Spleen (tissue), 7 donors: ENCODE measurements at regions not wholly inside any gene's neighbourhood (a gene's known extent, or its start where the extent isn't known, plus 50 kb on each side); places are given as distances from the start of the nearest gene placed in this dataset.

ENCODE experiments used
- CTCF ChIP-seq, 11 experiments: fragments of 200-600 bp in 7 of 11; fragments of 450-650 bp in 4 of 11; sonication (generic) in 4 of 11; IDR thresholded peaks in 8 of 11; conservative IDR thresholded peaks in 3 of 11; 1 replicate in 7 of 11; 2 replicates in 4 of 11; pipeline versions ENCODE4 v1.4.0 to v1.8.0; 2016 to 2021; ENCODE audit warnings: antibody characterized with exemption in 11 of 11, inconsistent platforms in 4 of 11, mild to moderate bottlenecking in 1 of 11
- POLR2A ChIP-seq, 3 donors: fragments of 450-650 bp; IDR thresholded peaks; one replicate each; pipeline ENCODE4 v1.5.1; 2017; ENCODE audit warnings: antibody characterized with exemption in 3 of 3, mild to moderate bottlenecking in 1 of 3
- POLR2AphosphoS5 ChIP-seq, 3 donors: sonication (generic); formaldehyde crosslinking; IDR thresholded peaks; one replicate each; pipeline ENCODE4 v1.5.1; 2017; ENCODE audit warnings: antibody characterized with exemption in 3 of 3
- donor health status: DM: no; HTN: no; CAD: no; lungs with moderate emphysema.
- donor health status: DM: no; HTN: no; CAD: no.
- donor health status: DM: no; HTN: no; CAD: no.

DNA sequence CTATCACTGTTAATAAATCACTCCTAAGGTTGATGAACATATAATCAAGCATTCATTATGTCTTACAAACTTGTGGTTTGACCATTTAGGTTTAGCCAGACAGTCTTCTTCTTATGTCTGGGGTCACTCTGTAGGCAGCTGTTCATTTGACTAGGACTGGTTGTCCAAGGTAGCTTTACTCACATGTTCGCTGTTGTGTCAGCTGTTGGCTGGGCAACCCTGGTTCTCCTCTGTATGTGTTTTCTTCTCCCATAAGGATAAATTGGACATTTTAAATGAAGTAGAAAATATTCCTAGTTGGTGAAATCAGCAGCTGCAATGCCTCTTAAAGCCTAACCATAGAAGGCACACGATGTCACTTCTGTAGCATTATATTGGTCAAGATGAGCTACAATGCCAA is 635.1 kb downstream of the EPHA3 start:
- TF ChIP-seq CTCF (IDR thresholded peaks at IDR 0.05 in 8 of 11, conservative IDR thresholded peaks at IDR 0.05 in 3 of 11), result no peak
- TF ChIP-seq POLR2AphosphoS5 (IDR thresholded peaks at IDR 0.05), result no peak
- TF ChIP-seq POLR2A (IDR thresholded peaks at IDR 0.05), result no peak
